ENCODE measurements at regions not wholly inside any gene's neighbourhood (a gene's known extent, or its start where the extent isn't known, plus 50 kb on each side); places are given as distances from the start of the nearest gene placed in this dataset.

DNA sequence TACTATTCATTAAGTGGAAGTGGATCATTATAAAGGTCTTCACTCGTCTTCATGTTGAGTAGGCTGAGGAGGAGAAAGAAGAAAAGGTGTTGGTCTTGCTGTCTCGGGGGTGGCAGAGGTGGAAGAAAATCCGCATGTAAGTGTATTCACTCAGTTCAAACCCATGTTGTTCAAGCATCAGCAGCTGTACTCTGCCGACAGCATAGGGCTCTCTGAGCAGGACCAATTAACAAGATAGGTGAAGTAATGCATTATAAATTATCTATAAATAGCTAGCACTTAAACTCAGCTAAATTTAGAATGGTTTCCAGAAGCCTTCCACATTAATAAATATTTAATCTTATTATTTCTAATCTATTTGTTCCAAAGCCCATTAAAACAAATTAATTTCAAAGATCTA is 116.8 kb downstream of the RGS2 start:
- DNase-seq (ENCODE audit: low read depth, low spot score): no peak
- ChIA-PET POLR2A (no interaction called here), CTCF (interaction anchor here (1.0 kb wide), 1 partner anchor 83 kb away, joined by 4 read pairs; no protein-coding TSS in a partner anchor)
- TF ChIP-seq, protein P1, sequence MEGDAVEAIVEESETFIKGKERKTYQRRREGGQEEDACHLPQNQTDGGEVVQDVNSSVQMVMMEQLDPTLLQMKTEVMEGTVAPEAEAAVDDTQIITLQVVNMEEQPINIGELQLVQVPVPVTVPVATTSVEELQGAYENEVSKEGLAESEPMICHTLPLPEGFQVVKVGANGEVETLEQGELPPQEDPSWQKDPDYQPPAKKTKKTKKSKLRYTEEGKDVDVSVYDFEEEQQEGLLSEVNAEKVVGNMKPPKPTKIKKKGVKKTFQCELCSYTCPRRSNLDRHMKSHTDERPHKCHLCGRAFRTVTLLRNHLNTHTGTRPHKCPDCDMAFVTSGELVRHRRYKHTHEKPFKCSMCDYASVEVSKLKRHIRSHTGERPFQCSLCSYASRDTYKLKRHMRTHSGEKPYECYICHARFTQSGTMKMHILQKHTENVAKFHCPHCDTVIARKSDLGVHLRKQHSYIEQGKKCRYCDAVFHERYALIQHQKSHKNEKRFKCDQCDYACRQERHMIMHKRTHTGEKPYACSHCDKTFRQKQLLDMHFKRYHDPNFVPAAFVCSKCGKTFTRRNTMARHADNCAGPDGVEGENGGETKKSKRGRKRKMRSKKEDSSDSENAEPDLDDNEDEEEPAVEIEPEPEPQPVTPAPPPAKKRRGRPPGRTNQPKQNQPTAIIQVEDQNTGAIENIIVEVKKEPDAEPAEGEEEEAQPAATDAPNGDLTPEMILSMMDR (IDR thresholded peaks at IDR 0.05; ENCODE audit: insufficient read depth, low read length, missing control alignments): no peak
- no peak overlapping the region for H3K4me3 ChIP-seq (ENCODE audit: low read depth, low read length)

DNA sequence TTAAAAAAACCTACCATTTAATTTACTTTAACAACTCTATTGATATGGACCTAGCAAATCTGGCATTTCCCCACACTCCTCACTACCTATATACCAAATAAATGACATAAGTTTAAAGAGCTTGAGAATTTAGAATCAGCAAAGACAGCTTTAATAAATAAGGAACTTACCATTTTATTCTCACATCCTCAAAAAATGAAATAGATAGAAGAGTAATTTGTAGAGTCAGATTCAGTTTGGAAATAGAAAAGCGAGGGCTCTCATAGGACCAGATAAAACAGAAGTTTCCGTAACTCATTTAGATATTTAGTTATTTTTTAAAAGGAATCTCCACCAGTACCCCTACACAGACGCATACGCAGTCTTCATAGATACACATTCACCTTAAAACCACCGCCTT is 117.9 kb downstream of the RGS2 start:
- POLR2A ChIA-PET: no interaction called here
- TF ChIP-seq, protein P1 (IDR thresholded peaks at IDR 0.05; ENCODE audit: insufficient read depth, low read length, missing control alignments): no peak
- DNase-seq (ENCODE audit: low read depth, low spot score): no peak
- no peak overlapping the region for H3K4me3 ChIP-seq (ENCODE audit: low read depth, low read length)
- CTCF ChIA-PET: interaction anchor here (1.0 kb wide), 1 partner anchor 84 kb away, joined by 4 read pairs; no protein-coding TSS in a partner anchor

DNA sequence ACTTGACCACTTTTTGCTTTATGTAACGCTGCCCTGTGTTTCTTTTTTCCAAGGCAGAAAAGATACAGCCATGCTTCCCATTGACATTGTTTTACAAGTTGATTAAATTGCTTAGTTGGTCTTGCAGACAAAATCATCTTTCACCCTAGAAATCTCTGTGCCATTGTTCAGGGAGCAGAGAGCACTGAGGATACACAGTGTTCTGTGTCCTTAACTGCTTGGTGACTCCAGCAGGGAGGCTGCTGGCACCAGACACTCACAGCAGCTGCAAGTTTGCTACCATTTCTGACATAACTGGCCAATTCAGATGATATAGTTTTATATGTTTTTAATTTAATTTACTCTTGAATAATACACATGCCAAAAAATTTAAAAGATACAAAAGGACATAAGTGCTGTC is 118.7 kb downstream of the RGS2 start:
- no peak overlapping the region for H3K4me3 ChIP-seq (ENCODE audit: low read depth, low read length)
- ChIA-PET POLR2A (no interaction called here), CTCF (no interaction called here)
- DNase-seq (ENCODE audit: low read depth, low spot score): no peak
- TF ChIP-seq, protein P1 (IDR thresholded peaks at IDR 0.05; ENCODE audit: insufficient read depth, low read length, missing control alignments): no peak

DNA sequence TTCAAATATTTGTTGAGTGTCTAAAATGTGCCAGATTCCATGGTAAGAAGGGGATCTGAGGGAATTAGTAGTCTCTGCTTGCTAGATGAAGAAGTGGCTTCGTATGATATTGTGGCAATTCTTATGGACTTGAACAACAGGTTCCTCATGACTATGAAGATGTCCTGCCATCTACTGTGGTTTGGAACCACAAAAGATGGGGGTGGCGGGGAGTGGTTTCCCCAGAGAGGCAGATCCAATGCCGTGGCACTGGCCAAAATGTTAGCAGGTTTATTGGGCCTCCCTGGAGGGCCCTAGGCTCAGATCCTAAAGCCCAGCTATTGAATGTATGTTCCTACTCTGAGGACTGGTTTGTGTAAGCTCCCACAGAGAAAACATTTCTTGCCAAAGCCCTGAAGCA is 120.8 kb downstream of the RGS2 start:
- ChIA-PET CTCF (no interaction called here), POLR2A (no interaction called here)
- TF ChIP-seq, protein P1 (IDR thresholded peaks at IDR 0.05; ENCODE audit: insufficient read depth, low read length, missing control alignments): no peak
- no peak for DNase-seq (ENCODE audit: low read depth, low spot score)
- no peak overlapping the region for H3K4me3 ChIP-seq (ENCODE audit: low read depth, low read length)

- CTCF ChIA-PET: no interaction called here
These were observed 124.9 kb downstream of the RGS2 start for GRCh38 chr1:192933744-192934143.

GRCh38 chr1:192936313-192937018 is 122.7 kb downstream of the UCHL5 start:
- CTCF ChIA-PET: no interaction called here
- no peak for DNase-seq (ENCODE audit: low read depth, low spot score)
- TF ChIP-seq, protein P1 (IDR thresholded peaks at IDR 0.05; ENCODE audit: insufficient read depth, low read length, missing control alignments): no peak
- no peak overlapping the region for H3K4me3 ChIP-seq (ENCODE audit: low read depth, low read length)
- POLR2A ChIA-PET: interaction anchor here (0.6 kb wide), 1 partner anchor 881 kb away, joined by 3 read pairs; no protein-coding TSS in a partner anchor

More at GRCh38 chr1:192933744-192934143, 124.9 kb downstream of the RGS2 start:
- DNase-seq (ENCODE audit: low read depth, low spot score): no peak
- H3K4me3 ChIP-seq (ENCODE audit: low read depth, low read length): no peak overlapping the region
- TF ChIP-seq, protein P1 (IDR thresholded peaks at IDR 0.05; ENCODE audit: insufficient read depth, low read length, missing control alignments): no peak
- POLR2A ChIA-PET: no interaction called here

All from AG04449 (cell line).